Ishikawa (cell line): ENCODE measurements at regions not wholly inside any gene's neighbourhood (a gene's known extent, or its start where the extent isn't known, plus 50 kb on each side); places are given as distances from the start of the nearest gene placed in this dataset.

Experiments
- CEBPB ChIP-seq: IDR thresholded peaks from 2 replicates; pipeline ENCODE4 v1.6.1; 2012
- CREB1 ChIP-seq: IDR thresholded peaks from 2 replicates; pipeline ENCODE4 v1.6.1; 2012; ENCODE audit warnings: low read depth
- EGR1 ChIP-seq: IDR thresholded peaks from 2 replicates; pipeline ENCODE4 v1.6.1; 2012
- EP300 ChIP-seq: IDR thresholded peaks from 2 replicates; pipeline ENCODE4 v1.6.1; 2012; ENCODE audit warnings: borderline replicate concordance
- FOXM1 ChIP-seq: IDR thresholded peaks from 2 replicates; pipeline ENCODE4 v1.6.1; 2012; ENCODE audit warnings: low read depth, borderline replicate concordance
- NFIC ChIP-seq: IDR thresholded peaks from 2 replicates; pipeline ENCODE4 v1.6.1; 2012
- RAD21 ChIP-seq: IDR thresholded peaks from 2 replicates; pipeline ENCODE4 v1.6.1; 2012; ENCODE audit warnings: low read depth
- TAF1 ChIP-seq: IDR thresholded peaks from 2 replicates; pipeline ENCODE4 v1.6.1; 2012; ENCODE audit warnings: low read depth, mild to moderate bottlenecking
- TCF12 ChIP-seq: IDR thresholded peaks from 2 replicates; pipeline ENCODE4 v1.6.1; 2012; ENCODE audit warnings: low read depth
- TEAD4 ChIP-seq: IDR thresholded peaks from 2 replicates; pipeline ENCODE4 v1.6.1; 2012
- USF1 ChIP-seq: IDR thresholded peaks from 2 replicates; pipeline ENCODE4 v1.6.1; 2012
- YY1 ChIP-seq: IDR thresholded peaks from 2 replicates; pipeline ENCODE4 v1.6.1; 2012; ENCODE audit warnings: low read depth
- ZBTB7A ChIP-seq: IDR thresholded peaks from 2 replicates; pipeline ENCODE4 v1.6.1; 2012; ENCODE audit warnings: low read depth
- TF ChIP-seq, protein P1 (sequence below): IDR thresholded peaks from 2 replicates; pipeline ENCODE4 v1.6.1; 2012; ENCODE audit warnings: low read depth, mild to moderate bottlenecking
- TF ChIP-seq, protein P2 (sequence below): IDR thresholded peaks from 2 replicates; pipeline ENCODE4 v1.6.1; 2012

GRCh38 chr20:59493926-59494325 lies 110.4 kb upstream of the PHACTR3 start:
- TF ChIP-seq, protein P1, sequence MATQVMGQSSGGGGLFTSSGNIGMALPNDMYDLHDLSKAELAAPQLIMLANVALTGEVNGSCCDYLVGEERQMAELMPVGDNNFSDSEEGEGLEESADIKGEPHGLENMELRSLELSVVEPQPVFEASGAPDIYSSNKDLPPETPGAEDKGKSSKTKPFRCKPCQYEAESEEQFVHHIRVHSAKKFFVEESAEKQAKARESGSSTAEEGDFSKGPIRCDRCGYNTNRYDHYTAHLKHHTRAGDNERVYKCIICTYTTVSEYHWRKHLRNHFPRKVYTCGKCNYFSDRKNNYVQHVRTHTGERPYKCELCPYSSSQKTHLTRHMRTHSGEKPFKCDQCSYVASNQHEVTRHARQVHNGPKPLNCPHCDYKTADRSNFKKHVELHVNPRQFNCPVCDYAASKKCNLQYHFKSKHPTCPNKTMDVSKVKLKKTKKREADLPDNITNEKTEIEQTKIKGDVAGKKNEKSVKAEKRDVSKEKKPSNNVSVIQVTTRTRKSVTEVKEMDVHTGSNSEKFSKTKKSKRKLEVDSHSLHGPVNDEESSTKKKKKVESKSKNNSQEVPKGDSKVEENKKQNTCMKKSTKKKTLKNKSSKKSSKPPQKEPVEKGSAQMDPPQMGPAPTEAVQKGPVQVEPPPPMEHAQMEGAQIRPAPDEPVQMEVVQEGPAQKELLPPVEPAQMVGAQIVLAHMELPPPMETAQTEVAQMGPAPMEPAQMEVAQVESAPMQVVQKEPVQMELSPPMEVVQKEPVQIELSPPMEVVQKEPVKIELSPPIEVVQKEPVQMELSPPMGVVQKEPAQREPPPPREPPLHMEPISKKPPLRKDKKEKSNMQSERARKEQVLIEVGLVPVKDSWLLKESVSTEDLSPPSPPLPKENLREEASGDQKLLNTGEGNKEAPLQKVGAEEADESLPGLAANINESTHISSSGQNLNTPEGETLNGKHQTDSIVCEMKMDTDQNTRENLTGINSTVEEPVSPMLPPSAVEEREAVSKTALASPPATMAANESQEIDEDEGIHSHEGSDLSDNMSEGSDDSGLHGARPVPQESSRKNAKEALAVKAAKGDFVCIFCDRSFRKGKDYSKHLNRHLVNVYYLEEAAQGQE: no peak
- no peak for TF ChIP-seq TEAD4

DNA sequence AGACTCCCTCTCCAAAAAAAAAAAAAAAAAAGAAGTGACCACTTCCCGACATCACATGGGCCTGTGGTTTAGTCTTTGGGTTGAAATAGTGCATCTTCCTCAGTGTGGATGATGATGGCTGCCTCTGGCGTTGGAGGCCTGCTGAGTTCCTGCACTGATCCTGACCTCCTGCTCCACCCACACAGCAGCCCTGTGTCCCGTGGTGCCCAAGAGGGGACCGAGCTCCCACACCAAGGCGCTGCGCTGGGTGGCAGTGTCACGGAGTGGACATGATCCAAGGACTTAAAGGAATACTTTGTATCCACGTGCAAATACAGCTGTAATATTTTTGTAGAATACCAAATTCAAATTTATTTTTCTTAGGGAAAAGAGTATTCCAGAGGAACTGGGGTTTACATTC lies 109.2 kb upstream of the PHACTR3 start:
- TF ChIP-seq EP300: no peak
- no peak for TF ChIP-seq TEAD4
- TF ChIP-seq YY1: no peak
- no peak for TF ChIP-seq CREB1
- TF ChIP-seq FOXM1: no peak
- TF ChIP-seq ZBTB7A: no peak
- no peak for TF ChIP-seq CEBPB
- no peak for TF ChIP-seq USF1
- TF ChIP-seq, protein P1: no peak
- TF ChIP-seq, protein P2, sequence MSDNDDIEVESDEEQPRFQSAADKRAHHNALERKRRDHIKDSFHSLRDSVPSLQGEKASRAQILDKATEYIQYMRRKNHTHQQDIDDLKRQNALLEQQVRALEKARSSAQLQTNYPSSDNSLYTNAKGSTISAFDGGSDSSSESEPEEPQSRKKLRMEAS: no peak
- TF ChIP-seq RAD21: no peak
- TF ChIP-seq EGR1: no peak
- TF ChIP-seq NFIC: no peak
- TF ChIP-seq TAF1: no peak
- no peak for TF ChIP-seq TCF12

DNA sequence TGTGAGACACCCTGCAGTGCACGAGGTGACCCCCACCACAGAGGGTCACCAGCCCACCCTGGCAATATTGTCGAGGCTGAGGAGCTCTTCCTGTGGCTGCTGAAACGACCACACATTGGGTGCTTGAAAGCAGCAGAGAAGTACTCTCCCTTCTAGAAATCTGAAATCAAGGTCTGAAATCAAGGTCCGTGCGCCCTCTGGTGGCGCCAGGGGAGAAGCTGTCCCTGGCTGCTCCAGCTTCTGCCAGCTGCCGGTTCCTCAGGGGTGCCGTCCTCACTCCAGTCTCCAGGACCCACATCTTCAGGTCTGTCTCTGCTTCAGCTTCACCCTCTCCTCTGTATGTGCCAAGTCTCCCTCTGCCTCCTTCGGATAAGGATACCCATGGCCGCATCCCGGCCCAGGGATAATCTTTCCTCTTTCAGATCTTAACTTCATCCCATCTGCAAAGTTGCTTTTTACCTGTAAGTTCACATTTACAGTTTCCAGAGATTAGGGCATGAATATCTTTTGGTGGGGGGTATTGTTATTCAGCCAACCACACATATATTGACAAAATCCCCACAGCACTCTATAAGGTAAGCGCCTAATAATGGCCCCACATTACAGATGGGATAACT lies 108.3 kb upstream of the PHACTR3 start:
- no peak for TF ChIP-seq TEAD4
- no peak for TF ChIP-seq CEBPB
- TF ChIP-seq TCF12: no peak
- peak; percentile 62 for TF ChIP-seq RAD21
- TF ChIP-seq, protein P2: no peak

GRCh38 chr20:59498291-59498690 lies 106.0 kb upstream of the PHACTR3 start:
- TF ChIP-seq CEBPB: no peak
- TF ChIP-seq USF1: no peak
- TF ChIP-seq, protein P2: no peak
- no peak for TF ChIP-seq TEAD4
- TF ChIP-seq RAD21: no peak
- TF ChIP-seq EGR1: no peak
- TF ChIP-seq, protein P1: no peak
- no peak for TF ChIP-seq TAF1
- no peak for TF ChIP-seq FOXM1
- TF ChIP-seq EP300: no peak
- no peak for TF ChIP-seq NFIC
- TF ChIP-seq ZBTB7A: no peak
- no peak for TF ChIP-seq TCF12

DNA sequence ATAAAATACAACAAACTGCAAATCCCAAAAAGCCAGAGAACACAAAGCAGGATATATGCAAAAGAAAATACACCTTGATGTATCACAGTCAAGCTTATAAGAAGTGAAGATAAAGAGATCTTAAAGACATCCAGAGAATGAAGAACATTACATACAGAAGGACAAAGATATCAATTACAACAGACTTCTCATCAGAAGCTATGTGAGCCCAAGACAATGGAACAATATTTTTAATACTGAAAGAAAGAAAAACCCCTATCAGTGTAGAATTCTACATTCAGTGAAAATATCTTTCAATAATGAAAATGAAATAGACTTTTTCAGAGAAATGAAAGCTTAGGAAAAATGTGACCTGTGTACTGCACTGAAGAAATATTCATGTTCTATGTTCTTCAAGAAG lies 104.5 kb upstream of the PHACTR3 start:
- no peak for TF ChIP-seq EP300
- TF ChIP-seq ZBTB7A: no peak
- no peak for TF ChIP-seq FOXM1
- TF ChIP-seq CREB1: no peak
- TF ChIP-seq EGR1: no peak
- TF ChIP-seq TEAD4: no peak
- no peak for TF ChIP-seq USF1
- no peak for TF ChIP-seq RAD21
